HK-2 (cell line): ENCODE measurements at regions not wholly inside any gene's neighbourhood (a gene's known extent, or its start where the extent isn't known, plus 50 kb on each side); places are given as distances from the start of the nearest gene placed in this dataset.

Experiments
- DNase-seq: peaks from one replicate; pipeline ENCODE4 v3.0.0-alpha.2; 2018; ENCODE audit not compliant: unreplicated experiment

DNA sequence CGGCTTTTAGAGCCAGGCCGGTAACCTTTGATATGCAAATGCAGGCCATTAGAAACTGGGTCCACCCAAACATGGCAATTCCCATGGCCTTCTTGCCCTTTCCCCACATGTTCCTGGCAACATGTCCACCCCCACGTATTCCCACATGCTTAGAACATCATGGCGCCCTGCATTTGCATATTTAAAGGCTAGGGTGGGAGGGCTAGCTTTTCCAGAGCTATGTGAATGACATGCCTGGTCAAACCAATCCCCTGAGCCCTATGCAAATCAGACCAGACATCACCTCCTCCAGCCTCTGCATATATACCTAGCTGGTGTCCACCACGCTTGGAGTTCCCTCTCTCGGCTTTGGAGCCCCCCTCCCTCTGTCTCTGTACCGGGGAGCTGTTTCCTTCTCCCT, 481.9 kb downstream of the CDH2 start:
- DNase-seq: no peak

DNA sequence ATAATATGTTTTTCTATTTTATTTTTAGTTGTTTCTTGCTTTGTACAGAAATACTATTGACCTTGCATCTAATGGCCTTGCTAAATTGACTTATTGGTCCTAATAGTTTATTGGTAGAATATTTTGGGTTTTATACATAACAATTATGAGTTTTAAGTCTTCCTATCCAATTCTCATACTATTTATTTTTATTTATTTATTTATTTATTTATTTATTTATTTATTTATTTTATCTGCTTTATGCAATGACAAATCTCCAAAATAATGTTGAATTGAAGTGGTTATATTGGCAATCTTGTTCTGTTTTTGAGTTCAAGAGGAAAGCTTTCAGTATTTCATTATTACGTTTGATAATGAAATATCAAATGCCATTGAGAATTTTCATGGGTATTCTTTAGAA, 488.3 kb downstream of the CDH2 start:
- DNase-seq: no peak

DNA sequence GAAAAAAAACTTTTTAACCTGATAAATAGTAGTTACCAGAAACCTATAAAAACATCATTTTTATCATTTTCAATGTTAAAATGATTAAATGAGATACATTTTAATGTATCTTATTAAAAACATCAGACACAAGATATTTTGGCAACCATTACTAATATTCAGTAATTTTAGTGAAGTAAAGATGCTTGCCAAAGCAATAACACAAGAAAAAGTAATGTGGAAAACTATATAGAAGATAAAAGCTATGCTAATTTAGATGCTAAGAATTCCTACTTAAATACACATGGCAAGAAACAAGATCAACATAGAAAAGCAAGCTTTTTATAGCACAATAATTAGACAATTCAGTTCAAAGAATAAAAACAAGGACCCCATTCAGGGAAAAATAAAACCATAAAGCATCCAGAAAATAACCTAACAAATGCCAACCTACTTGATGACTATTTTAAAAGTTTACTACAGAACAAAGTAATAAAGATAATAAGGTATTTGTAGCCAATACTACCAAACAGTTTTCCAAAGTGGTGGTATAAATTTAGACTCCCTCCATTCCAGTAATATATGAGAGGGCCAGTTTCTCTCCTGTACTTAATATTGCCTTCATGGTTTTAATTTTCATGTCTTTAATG, 489.5 kb downstream of the CDH2 start:
- DNase-seq: no peak

DNA sequence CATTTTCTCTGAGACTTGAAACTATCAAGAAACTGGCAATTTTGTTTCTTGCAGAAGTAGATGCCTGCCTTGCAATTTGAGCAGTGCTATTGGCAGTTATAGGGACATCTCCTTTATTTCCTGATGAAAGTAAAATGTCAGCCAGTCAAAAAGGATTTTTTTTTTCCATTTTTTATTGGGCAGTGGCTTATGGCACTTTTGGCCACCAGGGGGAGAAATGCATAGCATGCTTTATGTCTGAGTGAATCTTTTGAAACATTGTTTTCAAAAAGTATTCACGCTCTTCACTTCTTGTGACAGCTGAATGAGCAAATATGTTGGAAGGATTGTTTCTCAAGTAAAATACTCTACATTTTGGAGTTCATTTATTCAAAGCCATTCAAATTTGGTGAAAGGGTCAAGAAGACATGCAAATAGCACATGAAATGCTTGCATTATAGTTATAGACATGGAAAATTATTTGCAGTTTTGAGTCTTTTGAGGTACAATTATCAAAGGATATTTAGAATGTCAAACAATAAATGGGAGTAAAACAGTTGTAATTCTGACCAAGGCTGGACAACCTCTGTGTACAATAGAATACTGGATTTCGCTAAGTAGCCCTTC, 491.0 kb downstream of the CDH2 start:
- peak; percentile 13 for DNase-seq

DNA sequence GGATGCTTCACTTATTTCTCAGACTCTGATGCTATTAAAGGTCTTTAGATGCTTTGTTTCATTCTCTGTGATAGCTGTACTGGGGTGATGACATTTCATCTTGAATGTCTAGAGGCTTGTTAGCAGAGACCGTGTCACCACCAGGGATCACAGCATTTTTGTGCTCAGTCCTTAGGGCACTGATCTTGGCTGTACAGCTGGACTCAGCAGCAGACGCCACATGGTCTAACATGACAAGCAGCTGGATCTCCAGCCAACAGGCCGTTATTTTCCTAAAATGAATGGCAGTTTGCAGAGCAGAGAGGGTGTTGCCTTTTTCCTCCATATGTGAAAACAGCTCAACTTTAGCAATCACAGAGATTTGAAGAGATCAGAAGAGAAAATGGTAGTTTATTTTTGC, 491.8 kb downstream of the CDH2 start:
- no peak for DNase-seq

DNA sequence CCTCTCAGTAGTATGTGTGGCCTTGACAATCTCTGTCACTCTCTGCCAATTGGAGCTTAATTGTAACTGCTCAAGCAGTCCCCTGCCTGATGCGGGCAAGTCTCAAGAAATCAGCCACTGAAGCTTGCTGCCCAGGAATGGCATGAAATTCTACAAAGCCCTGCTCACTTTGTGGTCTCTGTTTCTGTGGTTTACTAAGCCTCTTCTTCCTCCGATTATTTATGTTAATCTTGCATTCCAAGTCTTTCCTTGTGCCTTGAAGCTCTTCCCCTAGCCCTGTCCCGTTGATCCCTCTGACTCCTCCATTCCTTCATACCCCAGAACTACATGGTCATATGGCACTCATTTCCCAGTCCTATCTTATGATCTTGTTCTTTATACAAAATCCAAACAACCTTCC, 489.3 kb upstream of the CHST9 start:
- DNase-seq: no peak

DNA sequence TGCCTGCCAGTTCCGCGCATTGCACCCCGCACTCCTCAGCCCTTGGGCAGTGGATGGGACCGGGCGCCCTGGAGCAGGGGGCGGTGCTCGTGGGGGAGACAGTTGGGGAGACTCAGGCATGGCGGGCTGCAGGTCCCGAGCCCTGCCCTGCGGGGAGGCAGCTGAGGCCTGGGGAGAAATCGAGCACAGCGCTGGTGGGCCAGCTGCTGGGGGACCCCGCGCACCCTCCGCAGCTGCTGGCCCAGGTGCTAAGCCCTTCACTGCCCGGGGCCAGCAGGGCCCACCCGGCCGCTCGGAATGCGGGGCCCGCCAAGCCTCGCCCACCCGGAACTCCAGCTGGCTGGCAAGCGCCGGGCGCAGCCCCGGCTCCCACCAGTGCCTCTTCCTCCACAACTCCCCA, 488.8 kb upstream of the CHST9 start:
- no peak for DNase-seq

DNA sequence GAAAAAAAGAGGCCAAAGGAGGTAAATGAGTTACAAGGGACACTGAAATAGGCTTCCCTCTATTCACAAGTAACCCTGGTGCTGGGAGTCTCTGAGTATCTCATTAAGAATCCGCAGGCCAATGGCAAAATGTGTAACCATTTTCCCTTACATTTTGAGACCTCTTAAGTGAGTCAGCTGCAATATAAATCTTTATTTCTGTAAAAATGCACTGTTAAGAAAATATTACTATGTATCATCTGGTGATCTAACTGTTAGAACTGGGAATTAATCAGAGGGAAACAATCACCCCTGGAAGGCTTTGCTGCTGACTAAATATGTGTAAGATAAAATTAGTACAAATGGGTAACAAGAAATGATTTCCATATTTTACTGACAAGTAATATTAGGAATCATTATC, 483.1 kb upstream of the CHST9 start:
- no peak for DNase-seq

DNA sequence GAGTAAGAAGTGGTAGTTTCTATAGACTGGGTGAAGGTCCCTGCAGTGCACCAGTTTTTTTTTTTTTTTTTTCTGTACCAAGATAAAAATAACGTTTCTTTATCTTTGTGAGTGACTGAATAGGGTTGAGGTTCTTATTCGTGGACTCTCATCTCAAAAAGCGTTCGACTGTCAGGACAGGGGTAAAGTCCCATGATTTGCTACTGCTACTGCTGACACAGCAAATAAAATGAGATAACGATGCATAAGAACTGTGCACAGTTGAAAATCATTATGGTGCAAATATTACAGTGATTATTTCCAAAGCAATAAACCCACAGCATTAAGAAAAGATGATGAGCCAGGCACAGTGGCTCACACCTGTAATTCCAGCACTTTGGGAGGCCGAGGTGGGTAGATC, 482.0 kb upstream of the CHST9 start:
- DNase-seq: no peak

DNA sequence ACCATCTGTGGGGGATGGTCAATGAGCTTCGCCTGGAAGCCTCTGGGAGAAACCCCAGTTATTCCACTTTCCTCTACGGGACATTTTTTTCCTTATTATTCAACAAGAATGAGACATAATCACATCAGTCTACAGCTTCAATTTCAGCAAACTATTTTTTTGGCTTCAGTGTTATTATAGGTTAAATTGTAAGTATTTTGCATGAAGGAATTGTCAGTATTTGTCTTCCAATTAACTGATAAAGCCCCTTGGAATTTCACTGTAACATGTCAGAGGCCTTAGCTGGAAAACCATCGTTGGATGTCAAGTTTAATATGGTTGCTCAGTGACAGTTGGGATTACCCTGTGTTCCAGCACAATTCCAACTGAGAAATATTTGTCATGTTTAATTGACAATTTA, 480.9 kb upstream of the CHST9 start:
- no peak for DNase-seq

DNA sequence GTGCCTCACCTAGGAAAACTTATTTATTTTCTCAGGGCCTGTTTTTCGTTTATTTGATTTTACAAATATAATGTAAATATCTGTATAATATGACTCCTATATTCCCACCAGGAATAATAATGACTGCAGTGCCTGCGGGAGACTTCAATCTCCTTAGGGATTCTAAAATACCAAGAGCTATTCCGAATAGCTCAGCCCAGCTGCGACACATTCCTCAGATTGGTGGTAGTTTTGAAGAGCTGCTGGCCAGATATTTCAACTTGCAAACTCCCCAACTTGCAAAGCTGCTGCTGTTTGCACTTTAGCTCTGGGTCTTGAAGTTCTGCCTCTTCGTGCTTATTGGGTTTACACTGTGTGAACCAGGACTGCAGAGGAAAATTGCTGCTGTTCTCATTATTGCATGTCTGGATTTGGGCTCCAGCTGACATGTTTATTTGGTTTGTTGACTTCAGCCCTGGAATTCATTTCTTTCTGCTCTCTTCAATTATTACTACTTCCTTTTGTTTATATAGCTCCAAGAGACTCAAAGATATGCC, 480.2 kb upstream of the CHST9 start:
- no peak for DNase-seq

DNA sequence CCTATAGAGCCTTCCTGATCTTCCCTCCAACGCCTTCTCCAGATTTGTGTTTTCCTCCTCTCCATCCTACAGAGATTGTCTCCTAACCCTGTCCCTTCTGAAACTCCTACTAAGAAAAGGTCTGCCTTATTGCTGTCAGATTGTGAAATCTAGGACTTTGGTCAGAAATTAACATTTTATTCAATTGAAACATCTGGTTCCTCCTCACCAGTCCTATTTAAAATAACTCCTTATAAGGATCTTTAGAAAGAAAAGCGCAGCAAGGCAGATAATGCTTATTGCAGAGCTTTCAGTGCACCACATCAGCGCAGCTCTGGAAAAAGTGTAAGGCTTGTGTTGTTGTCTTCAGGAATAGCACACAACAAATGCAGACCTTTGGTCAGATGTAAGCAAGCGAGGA, 477.8 kb upstream of the CHST9 start:
- no peak for DNase-seq

DNA sequence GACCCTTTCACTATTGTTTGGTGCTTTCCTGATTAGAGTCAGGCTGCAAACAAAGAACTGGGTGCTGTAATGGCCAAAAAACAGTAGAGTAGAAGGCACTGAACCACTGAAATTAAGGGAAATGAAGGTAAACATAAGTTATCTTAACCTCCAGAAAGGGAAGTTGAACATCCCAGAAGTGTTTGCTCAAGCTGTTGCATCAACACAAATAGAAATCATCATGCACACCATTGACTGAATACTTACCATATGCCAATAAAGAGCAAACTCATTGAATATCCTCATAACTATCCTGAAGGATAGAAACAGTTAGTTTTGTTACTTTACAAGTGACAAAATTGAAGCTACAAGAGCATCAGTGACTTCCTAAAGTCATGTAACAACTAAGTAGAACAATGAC, 477.4 kb upstream of the CHST9 start:
- DNase-seq: no peak

DNA sequence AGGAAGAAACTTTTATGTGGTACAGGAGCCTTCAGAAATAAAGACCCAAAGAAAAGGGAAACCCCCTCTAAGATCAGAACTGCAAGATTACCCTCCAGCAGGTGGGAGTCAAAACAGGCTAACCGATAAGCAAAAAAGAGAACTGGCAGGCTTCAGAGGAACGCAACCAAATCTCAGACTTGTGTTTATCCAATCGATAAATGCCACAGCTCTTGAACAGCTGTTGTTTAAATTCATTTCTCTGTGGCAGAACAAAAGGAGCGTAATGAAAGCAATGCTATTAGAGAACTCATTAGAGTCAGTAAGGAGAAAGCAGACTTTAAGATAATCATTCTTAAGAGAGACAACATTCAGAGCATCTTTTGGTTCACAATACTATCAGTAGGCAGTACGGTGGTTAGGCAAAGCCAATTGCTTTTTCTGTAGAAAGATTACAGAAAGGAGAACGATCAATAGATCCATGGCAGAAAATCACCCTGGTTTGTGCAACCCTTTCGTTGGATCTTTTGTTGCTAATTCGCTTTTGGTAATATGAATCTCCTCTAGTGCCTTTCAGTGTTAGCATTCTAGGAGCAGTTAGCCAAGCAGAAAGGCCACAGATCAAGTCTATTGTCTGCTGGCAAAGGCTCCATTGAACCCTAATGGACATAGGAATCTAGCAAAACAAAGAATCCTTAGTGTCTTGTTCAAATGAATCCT, 476.4 kb upstream of the CHST9 start:
- no peak for DNase-seq

DNA sequence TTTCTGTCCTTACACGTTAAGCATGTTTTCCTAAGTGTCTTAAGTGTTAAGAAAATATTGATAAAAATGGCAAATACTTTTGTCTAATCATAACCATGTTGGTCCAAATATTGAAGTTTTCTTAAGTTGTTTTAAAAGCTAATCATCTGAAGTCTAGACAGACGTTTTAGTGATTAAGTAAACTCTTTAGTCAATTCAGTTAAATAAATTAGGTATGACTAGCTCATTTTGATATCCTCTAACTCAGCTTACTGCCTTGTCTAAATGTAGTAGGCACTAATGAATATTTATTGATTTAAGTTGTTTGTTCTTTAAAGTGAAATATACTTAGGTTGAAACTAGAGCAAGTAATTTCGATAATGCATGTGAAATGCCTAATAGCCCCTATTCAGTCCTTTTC, 471.8 kb upstream of the CHST9 start:
- no peak for DNase-seq

DNA sequence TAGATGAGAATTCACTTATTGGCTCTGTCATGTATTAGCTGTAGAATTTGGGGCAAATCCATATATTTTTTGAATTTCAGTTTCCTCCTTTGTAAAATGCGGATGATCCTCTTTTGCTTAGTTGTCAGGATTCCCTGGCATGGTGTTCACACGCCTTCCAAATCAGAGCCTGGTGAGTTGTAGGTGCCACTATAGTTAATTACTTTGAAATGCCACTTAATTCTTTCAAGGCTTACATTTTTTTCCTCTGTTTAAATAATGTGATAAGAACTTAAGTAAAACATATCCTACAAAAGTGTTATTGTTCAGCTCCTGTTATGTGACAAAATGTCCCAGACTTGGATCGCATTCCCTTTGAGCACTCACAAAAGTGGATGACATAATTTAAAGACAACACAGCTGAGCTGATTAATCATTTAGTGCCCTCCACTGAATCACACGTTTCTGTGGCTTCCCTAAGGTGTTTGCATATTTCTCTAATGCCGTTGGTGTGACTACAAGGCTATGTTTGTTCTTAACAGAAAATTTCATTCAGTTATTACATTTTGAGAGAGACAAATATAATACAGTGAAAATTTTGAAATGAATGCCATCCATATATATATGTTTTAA, 471.2 kb upstream of the CHST9 start:
- DNase-seq: peak; percentile 7

DNA sequence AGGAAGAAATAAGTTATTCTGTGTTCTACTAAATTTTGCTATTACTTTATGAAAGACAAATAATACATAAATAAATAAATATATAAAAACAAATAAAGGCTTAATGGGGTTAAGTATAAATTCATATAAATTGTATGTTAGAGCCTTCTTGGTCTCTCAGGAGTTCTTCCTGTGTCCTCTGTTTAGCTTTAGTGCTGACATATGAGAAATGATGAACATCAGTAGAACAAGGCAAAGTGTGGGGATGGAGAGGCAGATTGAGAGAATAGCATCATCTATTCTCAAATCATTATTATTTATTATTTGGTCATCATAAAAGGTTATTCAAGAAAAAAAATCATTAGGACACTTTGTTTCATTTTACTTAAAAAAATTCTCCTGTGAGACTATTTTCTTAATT, 468.1 kb upstream of the CHST9 start:
- no peak for DNase-seq

DNA sequence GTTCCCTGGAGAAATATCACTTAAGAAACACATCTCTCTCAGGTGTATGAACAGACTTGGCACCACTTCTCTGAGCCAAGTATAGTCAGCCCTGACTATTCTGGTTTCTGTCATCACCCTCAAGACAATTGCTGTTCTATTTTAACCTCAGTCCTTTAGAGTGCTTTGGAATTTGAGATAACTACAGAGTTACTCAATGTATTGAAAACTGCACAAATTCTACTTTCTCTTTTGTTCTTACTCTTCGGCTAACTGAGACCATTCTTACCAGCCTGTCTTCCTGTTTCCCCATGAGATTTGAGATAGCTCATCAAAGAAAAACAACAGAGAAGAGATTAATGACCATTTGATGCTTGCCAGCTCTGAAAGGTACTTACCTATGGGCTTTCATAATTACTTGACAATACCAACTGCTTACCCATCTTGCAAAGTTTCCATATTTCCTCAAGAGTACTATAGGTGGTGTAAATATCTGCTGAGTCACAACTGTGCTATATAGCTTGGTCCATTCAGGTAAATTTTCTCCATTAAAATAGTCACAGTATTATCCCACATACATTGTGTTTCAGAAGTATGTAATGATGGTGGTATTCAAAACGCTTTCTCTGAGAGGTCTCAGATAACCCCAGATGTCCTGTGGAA, 467.5 kb upstream of the CHST9 start:
- no peak for DNase-seq

DNA sequence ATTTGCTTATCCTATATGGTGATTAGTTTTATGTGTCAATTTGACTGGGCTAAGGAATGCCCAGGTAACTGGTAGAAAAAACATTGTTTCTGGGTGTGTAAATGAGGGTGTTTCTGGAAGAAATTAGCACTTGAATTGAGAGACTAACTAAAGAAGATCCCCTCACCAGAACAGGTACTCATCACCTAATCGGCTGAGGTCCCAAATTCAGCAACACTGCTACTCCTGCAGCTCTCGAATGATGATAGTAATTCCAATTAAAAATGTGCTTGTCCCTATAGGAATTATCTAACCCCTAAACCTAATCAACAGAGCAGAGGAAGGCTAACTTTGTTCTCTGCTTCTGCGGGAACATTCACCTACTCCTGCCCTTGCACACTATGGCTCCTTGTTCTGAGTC, 464.5 kb upstream of the CHST9 start:
- no peak for DNase-seq

DNA sequence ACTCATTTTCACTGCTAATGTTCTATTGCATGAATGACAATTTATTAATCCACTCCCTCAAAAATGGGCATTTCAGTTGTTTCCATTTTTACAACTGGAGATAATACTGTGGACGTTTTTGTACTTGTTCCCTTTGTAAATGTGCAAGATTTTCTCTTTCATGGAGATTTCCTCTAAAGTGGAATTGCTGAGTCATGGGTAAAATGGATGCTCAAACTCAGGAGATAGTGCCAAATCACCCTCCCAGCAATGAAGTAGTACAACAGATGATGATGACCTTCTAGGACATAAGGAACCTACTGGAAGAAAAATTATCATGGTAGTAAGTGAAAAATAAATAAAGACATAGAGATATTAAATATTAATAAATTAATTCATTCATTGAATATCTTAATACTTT, 460.8 kb upstream of the CHST9 start:
- DNase-seq: no peak

DNA sequence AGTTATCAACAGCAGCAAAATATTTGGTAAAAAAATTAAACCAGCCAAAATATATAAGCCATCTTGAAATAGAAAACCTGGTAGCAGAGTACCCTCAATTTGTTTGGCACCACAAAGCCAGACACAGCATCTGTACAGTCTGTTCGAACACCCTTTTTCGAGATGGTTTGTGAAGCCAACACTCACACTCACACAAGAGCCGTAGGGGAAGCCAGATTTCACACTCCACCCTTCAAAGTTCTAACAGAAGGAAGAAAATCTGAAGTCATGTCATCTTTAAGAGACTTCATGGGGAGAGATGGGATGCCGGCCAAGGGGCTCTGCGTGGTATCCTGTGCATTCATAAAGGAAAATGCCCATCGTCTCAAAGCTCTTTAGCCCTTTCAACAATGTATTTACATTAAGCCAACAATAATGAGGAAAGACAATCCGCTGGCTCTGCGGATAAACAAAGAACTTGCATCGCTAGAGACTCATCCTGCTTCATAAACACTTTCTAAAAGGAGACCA, 451.5 kb upstream of the CHST9 start:
- DNase-seq: no peak

DNA sequence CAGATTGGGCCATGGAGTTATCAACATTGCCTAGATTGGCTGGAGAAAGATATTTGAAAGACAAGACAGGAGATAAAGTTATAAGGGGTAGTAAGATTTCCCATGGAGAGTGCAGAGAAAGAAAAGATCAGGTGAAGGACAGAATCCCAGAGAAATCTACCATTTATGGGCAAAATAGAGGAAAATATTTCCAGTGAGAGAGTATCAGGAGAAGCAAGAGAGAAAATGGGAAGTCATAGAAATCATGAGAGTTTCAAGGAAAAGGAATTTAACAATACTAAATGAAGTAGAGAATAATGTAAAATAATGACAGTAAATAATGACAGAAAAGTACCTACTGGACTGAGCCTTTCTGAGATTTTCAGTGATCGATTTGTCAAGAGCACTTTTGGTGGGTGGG, 447.6 kb upstream of the CHST9 start:
- DNase-seq: no peak
